ENCODE measurements at regions not wholly inside any gene's neighbourhood (a gene's known extent, or its start where the extent isn't known, plus 50 kb on each side); places are given as distances from the start of the nearest gene placed in this dataset.

GRCh38 chr2:24409700-24410556, 49.6 kb upstream of the ITSN2 start:
- Histone ChIP-seq H3K23ac (ENCODE audit: low read length) (no peak overlapping the region), H3K9ac (ENCODE audit: low read length) (no peak overlapping the region), H3K79me1 (ENCODE audit: low read length) (no peaks in the 10 kb centered on the region), H2BK5ac (ENCODE audit: low read length) (no peak overlapping the region), H2BK120ac (ENCODE audit: low read depth, low read length) (peak overlapping the region; percentile 45), H3K27ac (ENCODE audit: low read depth, low read length) (no peak overlapping the region), H3K56ac (ENCODE audit: low read length) (peak overlapping the region; percentile 53), H3K4ac (ENCODE audit: low read depth, low read length) (no peak overlapping the region), H3K18ac (ENCODE audit: low read length) (no peak overlapping the region), H3K4me3 (ENCODE audit: low read length) (no peak overlapping the region), H3K4me1 (ENCODE audit: control insufficient read depth, low read depth, low read length) (no peaks in the 10 kb centered on the region), H3K4me2 (ENCODE audit: low read length) (no peak overlapping the region), H3K27me3 (ENCODE audit: insufficient read depth, low read length, poor library complexity) (no peaks in the 10 kb centered on the region), H3K79me2 (ENCODE audit: control insufficient read depth, insufficient read depth, low read length) (no peaks in the 10 kb centered on the region), H2AK5ac (ENCODE audit: low read length) (no peak overlapping the region), H4K8ac (ENCODE audit: low read depth, low read length) (no peak overlapping the region), H3K36me3 (ENCODE audit: control insufficient read depth, insufficient read depth, low read length) (no peaks in the 10 kb centered on the region), H2BK15ac (replicated peaks; ENCODE audit: low read depth) (no peak overlapping the region), H4K5ac (ENCODE audit: low read length) (no peak overlapping the region)
- peak; percentile 83 for DNase-seq
- WGBS (ENCODE audit: extremely low coverage, insufficient coverage, low lambda C conversion rate): no CpG with 5 or more reads among the region's 13 CpGs
